Small intestine (tissue), 7 donors: ENCODE measurements at regions not wholly inside any gene's neighbourhood (a gene's known extent, or its start where the extent isn't known, plus 50 kb on each side); places are given as distances from the start of the nearest gene placed in this dataset.

Source experiments
- DNase-seq, 2 donors: peaks; one replicate each; pipeline versions ENCODE4 v3.0.0 to v3.0.0-alpha.2; 2013
- FAIRE-seq: peaks from 2 replicates; lab custom pipeline; 2012; peaks lifted over from hg19 to GRCh38; lab: Jason Lieb, UNC
- H3K27ac ChIP-seq, 3 donors: one replicate each; pipeline ENCODE4 v1.5.1; 2013; ENCODE audit warnings: low read length in 2 of 3, mild to moderate bottlenecking in 2 of 3, control low read depth in 1 of 3, inconsistent platforms in 1 of 3, low read depth in 1 of 3, moderate library complexity in 1 of 3
- H3K27me3 ChIP-seq, 3 donors: one replicate each; pipeline ENCODE4 v1.6.1; 2013; ENCODE audit warnings: low read length in 3 of 3, inconsistent platforms in 1 of 3; ENCODE audit not compliant: control insufficient read depth in 3 of 3, insufficient read depth in 3 of 3
- H3K36me3 ChIP-seq, 3 donors: one replicate each; pipeline ENCODE4 v1.6.1; 2013; ENCODE audit warnings: low read length in 3 of 3, inconsistent platforms in 1 of 3, low read depth in 1 of 3, mild to moderate bottlenecking in 1 of 3, moderate library complexity in 1 of 3; ENCODE audit not compliant: control insufficient read depth in 3 of 3, insufficient read depth in 2 of 3
- H3K4me1 ChIP-seq, 3 donors: one replicate each; pipeline ENCODE4 v1.6.1; 2013; ENCODE audit warnings: low read length in 2 of 3, inconsistent platforms in 1 of 3, low read depth in 1 of 3, mild to moderate bottlenecking in 1 of 3, moderate library complexity in 1 of 3; ENCODE audit not compliant: control insufficient read depth in 3 of 3, insufficient read depth in 2 of 3
- H3K4me3 ChIP-seq, 3 donors: one replicate each; pipeline ENCODE4 v1.5.1; 2013; ENCODE audit warnings: low read length in 3 of 3, control low read depth in 1 of 3, inconsistent platforms in 1 of 3, low read depth in 1 of 3, mild to moderate bottlenecking in 1 of 3, moderate library complexity in 1 of 3
- H3K9me3 ChIP-seq, 2 donors: one replicate each; pipeline ENCODE4 v1.6.1; 2013; ENCODE audit warnings: low read depth in 1 of 2, low read length in 1 of 2; ENCODE audit not compliant: control insufficient read depth in 2 of 2, insufficient read depth in 1 of 2
- WGBS, 3 donors: extraction: QIAGEN DNeasy Blood & Tissue Kit; methylation state at CpG; one replicate each; pipeline ENCODE4 v1.1.7; 2013; 5-methylcytosine and 5-hydroxymethylcytosine counted together
- donor health status: healthy with polysubstance abuse.
- donor health status: control.
- donor health status: control.
- donor health status: Bipolar disorder and iron deficiency.
- donor health status: healthy.

- Histone ChIP-seq H3K4me1 (no peaks in the 10 kb centered on the region), H3K27me3 (no peaks in the 10 kb centered on the region), H3K36me3 (no peaks in the 10 kb centered on the region), H3K4me3 (no peak overlapping the region), H3K9me3 (no peaks in the 10 kb centered on the region), H3K27ac (no peak overlapping the region)
- WGBS, 3 donors = 74 to 75% (median 74%) methylated on average over 2 of the region's 2 CpGs
- DNase-seq = no peak
- FAIRE-seq = no peak
These were observed 231.6 kb downstream of the CASP12 start for GRCh38 chr11:104666624-104667023.

- DNase-seq = peak in 1 of 2 donors; percentile 1
- Histone ChIP-seq H3K9me3 (no peaks in the 10 kb centered on the region), H3K4me3 (no peak overlapping the region), H3K27ac (no peak overlapping the region), H3K36me3 (no peaks in the 10 kb centered on the region), H3K4me1 (no peaks in the 10 kb centered on the region), H3K27me3 (no peaks in the 10 kb centered on the region)
- WGBS, 3 donors = 68 to 80% (median 77%) methylated on average over 3 of the region's 3 CpGs
- no peak for FAIRE-seq
These were observed 232.6 kb downstream of the CASP12 start for GRCh38 chr11:104665641-104666040.

- no peak for FAIRE-seq
- Histone ChIP-seq H3K9me3 (no peaks in the 10 kb centered on the region), H3K27ac (no peak overlapping the region), H3K4me1 (no peaks in the 10 kb centered on the region), H3K27me3 (no peaks in the 10 kb centered on the region), H3K4me3 (no peak overlapping the region), H3K36me3 (no peaks in the 10 kb centered on the region)
- 76 to 84% (median 83%) methylated on average over 4 of the region's 4 CpGs for WGBS, 3 donors
- DNase-seq = no peak
These were observed 234.8 kb downstream of the CASP12 start for GRCh38 chr11:104663190-104664140.

- H3K9me3 ChIP-seq = no peaks in the 10 kb centered on the region
- DNase-seq = no peak
- no peaks in the 10 kb centered on the region for H3K36me3 ChIP-seq
- H3K27ac ChIP-seq = no peak overlapping the region
- 79 to 91% (median 85%) methylated on average over 1 of the region's 1 CpG for WGBS, 3 donors
- no peak for FAIRE-seq
- H3K4me3 ChIP-seq = no peak overlapping the region
- no peaks in the 10 kb centered on the region for H3K27me3 ChIP-seq
- H3K4me1 ChIP-seq = no peaks in the 10 kb centered on the region
These were observed 236.4 kb downstream of the CASP12 start for GRCh38 chr11:104661901-104662300.

GRCh38 chr11:104661471-104661870 lies 236.8 kb downstream of the CASP12 start:
- Histone ChIP-seq H3K4me1 (no peaks in the 10 kb centered on the region), H3K27ac (no peak overlapping the region), H3K4me3 (no peak overlapping the region), H3K36me3 (no peaks in the 10 kb centered on the region), H3K9me3 (no peaks in the 10 kb centered on the region), H3K27me3 (no peaks in the 10 kb centered on the region)
- DNase-seq = peak; percentile 3 to 15
- 27 to 68% (median 52%) methylated on average over 5 of the region's 5 CpGs for WGBS, 3 donors
- FAIRE-seq = peak; percentile 10

GRCh38 chr11:104658177-104658576 lies 240.1 kb downstream of the CASP12 start:
- no peaks in the 10 kb centered on the region for H3K27me3 ChIP-seq
- WGBS, 3 donors = 79 to 83% (median 81%) methylated on average over 3 of the region's 3 CpGs
- H3K9me3 ChIP-seq = no peaks in the 10 kb centered on the region
- H3K4me1 ChIP-seq = no peaks in the 10 kb centered on the region
- H3K4me3 ChIP-seq = no peak overlapping the region
- DNase-seq = no peak
- no peak for FAIRE-seq
- H3K36me3 ChIP-seq = no peaks in the 10 kb centered on the region
- no peak overlapping the region for H3K27ac ChIP-seq

GRCh38 chr11:104657083-104657482 lies 241.2 kb downstream of the CASP12 start:
- no peaks in the 10 kb centered on the region for H3K9me3 ChIP-seq
- DNase-seq = no peak
- FAIRE-seq = no peak
- H3K4me1 ChIP-seq = no peaks in the 10 kb centered on the region
- no peaks in the 10 kb centered on the region for H3K27me3 ChIP-seq
- no peaks in the 10 kb centered on the region for H3K36me3 ChIP-seq
- H3K27ac ChIP-seq = no peak overlapping the region
- WGBS, 3 donors = 69 to 84% (median 81%) methylated on average over 2 of the region's 2 CpGs
- no peak overlapping the region for H3K4me3 ChIP-seq

GRCh38 chr11:104655066-104655465 lies 243.2 kb downstream of the CASP12 start:
- Histone ChIP-seq H3K4me1 (no peaks in the 10 kb centered on the region), H3K36me3 (no peaks in the 10 kb centered on the region), H3K4me3 (no peak overlapping the region), H3K27me3 (no peaks in the 10 kb centered on the region), H3K9me3 (peaks cover 0 to 5% of the 10 kb centered on the region in 2 donors), H3K27ac (no peak overlapping the region)
- FAIRE-seq (no peak), DNase-seq (no peak)
